Ascending aorta (tissue), 2 donors: ENCODE measurements at regions not wholly inside any gene's neighbourhood (a gene's known extent, or its start where the extent isn't known, plus 50 kb on each side); places are given as distances from the start of the nearest gene placed in this dataset.

ENCODE experiments used
- DNase-seq, 2 donors: peaks; one replicate each; pipeline ENCODE4 v3.0.0-alpha.2; 2019; ENCODE audit warnings: low spot score in 2 of 2
- H3K27ac ChIP-seq, 2 donors: fragments of 200-600 bp; sonication (generic); one replicate each; pipeline ENCODE4 v1.5.1; 2016 to 2017; ENCODE audit warnings: mild to moderate bottlenecking in 1 of 2
- H3K27me3 ChIP-seq: fragments of 200-600 bp; sonication (generic); one replicate; pipeline ENCODE4 v1.5.1; 2017
- H3K36me3 ChIP-seq, 2 donors: fragments of 200-600 bp; sonication (generic); one replicate each; pipeline ENCODE4 v1.5.1; 2016
- H3K4me1 ChIP-seq, 2 donors: fragments of 200-600 bp; sonication (generic); one replicate each; pipeline ENCODE4 v1.5.1; 2016 to 2017; ENCODE audit warnings: mild to moderate bottlenecking in 1 of 2
- H3K4me3 ChIP-seq, 2 donors: fragments of 200-600 bp; sonication (generic); one replicate each; pipeline ENCODE4 v1.5.1; 2016 to 2017; ENCODE audit warnings: mild to moderate bottlenecking in 1 of 2
- H3K9me3 ChIP-seq, 2 donors: fragments of 200-600 bp; sonication (generic); one replicate each; pipeline ENCODE4 v1.5.1; 2016
- CTCF ChIP-seq, 3 experiments: fragments of 200-600 bp in 2 of 3; fragments of 450-650 bp in 1 of 3; sonication (generic) in 2 of 3; IDR thresholded peaks; one replicate each; pipeline ENCODE4 v1.5.1; 2016 to 2019; ENCODE audit warnings: antibody characterized with exemption in 3 of 3, mild to moderate bottlenecking in 1 of 3, moderate library complexity in 1 of 3
- intact Hi-C: fragments of 100-400 bp; cut with DNase I; formaldehyde crosslinking; loops from one replicate; pipeline ENCODE4 v1.15.1; 2023

DNA sequence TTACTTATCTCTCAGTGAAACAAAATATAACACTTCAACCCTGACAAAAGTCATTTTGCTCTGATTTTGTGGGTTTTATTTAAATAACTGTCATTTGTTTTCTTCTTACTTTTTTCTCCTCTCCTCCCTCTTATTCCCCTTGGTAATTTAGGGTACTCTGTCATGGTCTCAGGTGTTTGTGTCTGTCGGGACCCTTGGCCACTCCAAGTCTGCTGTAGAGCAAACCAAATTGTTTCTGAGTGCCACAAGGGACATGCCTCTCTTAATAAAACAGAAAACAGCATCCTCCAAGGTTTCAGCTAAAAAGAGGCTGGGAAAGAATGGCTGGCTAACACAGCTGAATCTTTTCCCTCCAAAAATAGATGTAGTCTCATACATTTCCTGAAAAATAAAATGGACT lies 573.1 kb upstream of the KLF12 start:
- no peak overlapping the region for H3K27ac ChIP-seq
- TF ChIP-seq CTCF (IDR thresholded peaks at IDR 0.05), result no peak
- no peaks in the 10 kb centered on the region for H3K9me3 ChIP-seq
- no peaks in the 10 kb centered on the region for H3K4me1 ChIP-seq
- no peaks in the 10 kb centered on the region for H3K27me3 ChIP-seq
- intact Hi-C loops, result no loop called here
- no peaks in the 10 kb centered on the region for H3K36me3 ChIP-seq
- no peak for DNase-seq
- H3K4me3 ChIP-seq, result no peak overlapping the region

DNA sequence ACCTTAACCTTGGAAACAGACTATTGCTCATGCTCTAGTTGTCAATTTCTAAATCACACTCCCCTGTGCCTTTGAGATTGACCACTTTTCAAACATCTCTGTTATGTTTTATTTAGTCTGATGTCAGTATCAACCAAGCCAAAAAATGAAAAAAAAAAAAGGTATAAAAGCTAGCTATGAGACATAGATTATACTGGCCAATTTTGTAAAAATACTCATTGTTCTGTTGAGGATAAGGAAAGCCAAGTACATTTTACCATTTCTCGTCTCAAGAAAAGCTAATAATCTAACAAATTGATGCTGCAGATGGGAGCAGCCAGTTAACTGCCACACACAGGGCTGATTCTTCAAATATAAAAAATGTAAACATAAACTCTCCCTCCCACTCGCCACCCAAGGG lies 572.6 kb upstream of the KLF12 start:
- no peaks in the 10 kb centered on the region for H3K9me3 ChIP-seq
- no peak overlapping the region for H3K27ac ChIP-seq
- H3K4me1 ChIP-seq, result no peaks in the 10 kb centered on the region
- no peaks in the 10 kb centered on the region for H3K36me3 ChIP-seq
- intact Hi-C loops, result no loop called here
- no peak for DNase-seq
- no peak for TF ChIP-seq CTCF (IDR thresholded peaks at IDR 0.05)
- no peaks in the 10 kb centered on the region for H3K27me3 ChIP-seq
- H3K4me3 ChIP-seq, result no peak overlapping the region

GRCh38 chr13:74705438-74705837 lies 571.2 kb upstream of the KLF12 start:
- no peak for TF ChIP-seq CTCF (IDR thresholded peaks at IDR 0.05)
- H3K27me3 ChIP-seq, result no peaks in the 10 kb centered on the region
- no peak overlapping the region for H3K27ac ChIP-seq
- intact Hi-C loops, result no loop called here
- DNase-seq, result no peak
- no peak overlapping the region for H3K4me3 ChIP-seq
- H3K4me1 ChIP-seq, result no peaks in the 10 kb centered on the region
- no peaks in the 10 kb centered on the region for H3K9me3 ChIP-seq
- H3K36me3 ChIP-seq, result no peaks in the 10 kb centered on the region

GRCh38 chr13:74703855-74704387 lies 569.7 kb upstream of the KLF12 start:
- intact Hi-C loops, result no loop called here
- H3K27ac ChIP-seq, result no peak overlapping the region
- H3K36me3 ChIP-seq, result no peaks in the 10 kb centered on the region
- no peak for TF ChIP-seq CTCF (IDR thresholded peaks at IDR 0.05)
- no peak overlapping the region for H3K4me3 ChIP-seq
- no peak for DNase-seq
- H3K4me1 ChIP-seq, result no peaks in the 10 kb centered on the region
- H3K27me3 ChIP-seq, result no peaks in the 10 kb centered on the region
- no peaks in the 10 kb centered on the region for H3K9me3 ChIP-seq

GRCh38 chr13:74696148-74696922 lies 562.1 kb upstream of the KLF12 start:
- H3K27ac ChIP-seq, result no peak overlapping the region
- H3K9me3 ChIP-seq, result no peaks in the 10 kb centered on the region
- no peaks in the 10 kb centered on the region for H3K36me3 ChIP-seq
- H3K4me3 ChIP-seq, result no peak overlapping the region
- H3K4me1 ChIP-seq, result no peaks in the 10 kb centered on the region
- TF ChIP-seq CTCF (IDR thresholded peaks at IDR 0.05), result no peak
- no peak for DNase-seq
- intact Hi-C loops, result no loop called here
- H3K27me3 ChIP-seq, result no peaks in the 10 kb centered on the region
